GM19463 (cell line): ENCODE measurements at regions not wholly inside any gene's neighbourhood (a gene's known extent, or its start where the extent isn't known, plus 50 kb on each side); places are given as distances from the start of the nearest gene placed in this dataset.

Source experiments
- ATAC-seq: cut with Tn5 transposase; IDR thresholded peaks from one replicate; pipeline ENCODE4 v1.9.1; 2021; ENCODE audit warnings: mild to moderate bottlenecking, moderate library complexity; ENCODE audit not compliant: unreplicated experiment

- ATAC-seq = no peak
Observed at GRCh38 chr7:46357851-46358250, 436.8 kb upstream of the IGFBP3 start.

DNA sequence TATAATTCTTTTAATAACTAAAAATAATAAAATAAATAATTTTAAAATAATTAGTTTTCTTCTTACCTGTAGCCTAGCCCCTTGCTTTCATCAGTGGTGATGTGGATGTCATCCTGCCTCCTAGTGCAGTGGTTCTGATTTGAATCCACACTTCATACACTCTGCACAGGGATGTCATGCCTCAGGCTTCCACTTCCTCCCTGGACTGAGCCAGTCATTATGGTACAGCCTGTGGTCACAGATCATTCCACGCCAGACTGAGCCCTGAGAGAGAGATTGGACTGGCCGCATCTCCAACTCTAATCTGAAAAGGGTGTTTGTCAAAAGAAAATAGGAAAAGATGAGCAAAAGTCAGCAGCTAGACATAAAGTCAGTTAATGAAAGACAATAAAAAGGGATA, 436.2 kb upstream of the IGFBP3 start:
- peak; percentile 44 for ATAC-seq

DNA sequence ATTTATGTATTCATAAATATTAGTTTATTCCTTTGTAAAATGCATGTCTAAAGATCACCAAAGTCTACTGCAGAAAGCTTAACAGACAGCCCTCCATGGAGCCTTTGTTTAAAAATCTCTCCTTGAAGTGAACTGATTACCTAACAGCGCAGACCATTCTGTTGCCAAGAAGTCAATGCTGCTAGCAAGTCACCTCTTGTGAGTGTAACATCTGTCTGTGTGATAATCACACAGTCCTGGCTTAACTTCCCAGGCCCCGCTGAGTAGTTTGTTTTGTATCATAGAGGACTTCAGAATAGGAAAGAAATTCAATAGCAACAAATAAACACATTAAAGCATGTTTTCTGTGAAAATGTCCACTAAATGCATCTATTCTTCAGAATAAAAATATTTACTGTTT, 435.3 kb upstream of the IGFBP3 start:
- ATAC-seq = no peak

DNA sequence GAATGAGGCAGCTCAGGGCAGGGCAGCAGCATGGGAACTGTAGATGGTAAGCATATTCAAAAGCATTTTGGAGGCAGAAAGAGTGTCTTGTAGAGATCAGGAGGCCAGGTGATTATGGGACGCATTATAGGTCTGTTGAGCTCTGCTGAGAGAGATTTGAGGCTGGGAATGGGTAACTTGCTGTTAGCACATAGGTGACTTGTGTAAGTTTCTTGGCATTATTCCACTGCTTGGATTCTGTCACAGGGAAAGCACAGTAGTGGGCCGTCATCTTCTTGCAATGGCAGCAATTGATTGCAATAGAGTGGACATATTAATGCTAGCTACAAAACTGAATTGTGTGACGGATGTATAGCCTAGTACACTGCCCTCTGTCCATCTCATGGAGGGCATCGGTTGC, 434.3 kb upstream of the IGFBP3 start:
- no peak for ATAC-seq

- ATAC-seq = no peak
Observed at GRCh38 chr7:46352004-46352954, 431.2 kb upstream of the IGFBP3 start.

GRCh38 chr7:46349490-46349889, 428.4 kb upstream of the IGFBP3 start:
- ATAC-seq = no peak

DNA sequence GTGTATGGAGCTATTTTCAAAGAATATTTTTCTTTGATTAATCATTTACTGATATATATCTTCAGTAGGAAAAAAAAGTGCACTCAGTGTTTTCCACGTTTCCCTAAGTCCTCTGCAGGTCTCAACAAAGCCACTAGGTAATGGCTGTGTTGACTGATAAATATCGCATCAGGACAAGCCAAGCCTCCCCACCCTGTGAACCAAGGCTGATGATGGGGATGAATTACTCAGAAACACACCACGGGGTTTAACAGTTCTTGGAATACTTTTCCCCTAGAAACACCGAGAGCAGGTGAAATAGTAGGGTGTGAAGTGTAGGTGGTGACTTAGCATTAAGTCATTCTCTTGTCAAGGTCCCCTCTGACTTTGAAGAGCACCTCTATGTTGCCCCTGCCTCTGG, 423.5 kb upstream of the IGFBP3 start:
- no peak for ATAC-seq

DNA sequence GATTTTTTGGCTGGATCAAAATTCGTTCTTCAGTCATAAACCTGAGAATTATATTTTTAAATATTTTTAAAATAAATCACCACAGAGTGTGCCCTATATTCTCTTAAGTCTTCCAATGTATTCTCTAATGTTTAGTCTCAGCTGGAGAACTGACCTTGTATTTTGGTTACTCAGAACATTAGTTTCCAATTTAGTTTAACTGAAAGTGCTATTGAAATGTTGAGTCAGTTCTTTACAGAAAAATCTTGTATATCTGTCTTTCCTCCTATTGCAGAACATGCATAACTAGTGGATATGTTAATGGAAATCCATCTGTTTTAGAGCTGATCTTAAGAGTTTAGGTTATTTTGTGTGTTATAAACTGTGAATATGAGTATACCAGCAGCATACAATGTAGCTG, 422.7 kb upstream of the IGFBP3 start:
- no peak for ATAC-seq

DNA sequence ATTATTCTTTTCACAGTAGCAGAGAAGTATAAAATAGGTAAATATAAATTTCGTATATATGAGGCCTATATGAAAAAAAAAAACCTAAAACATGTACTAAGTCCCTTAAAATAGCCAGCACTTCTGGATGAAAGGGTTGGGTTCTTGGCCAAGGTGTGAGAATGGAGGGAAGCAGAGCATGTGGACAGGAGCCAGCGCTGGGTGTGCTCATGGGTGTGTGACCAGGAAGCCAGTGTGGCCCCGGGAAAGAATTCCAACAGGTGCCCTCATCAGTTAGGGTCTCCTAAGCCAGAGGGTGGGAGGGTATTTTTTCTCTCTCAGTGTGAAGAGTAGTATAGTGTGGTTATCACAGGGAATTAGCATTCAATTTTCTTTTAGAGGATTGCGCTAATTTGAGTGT, 401.9 kb upstream of the IGFBP3 start:
- ATAC-seq = no peak

GRCh38 chr7:46321556-46322205, 400.6 kb upstream of the IGFBP3 start:
- no peak for ATAC-seq

GRCh38 chr7:46320956-46321355, 399.9 kb upstream of the IGFBP3 start:
- no peak for ATAC-seq

- ATAC-seq = no peak
Observed at GRCh38 chr7:46319841-46320240, 398.8 kb upstream of the IGFBP3 start.

- ATAC-seq = no peak
Observed at GRCh38 chr7:46318276-46318675, 397.2 kb upstream of the IGFBP3 start.

DNA sequence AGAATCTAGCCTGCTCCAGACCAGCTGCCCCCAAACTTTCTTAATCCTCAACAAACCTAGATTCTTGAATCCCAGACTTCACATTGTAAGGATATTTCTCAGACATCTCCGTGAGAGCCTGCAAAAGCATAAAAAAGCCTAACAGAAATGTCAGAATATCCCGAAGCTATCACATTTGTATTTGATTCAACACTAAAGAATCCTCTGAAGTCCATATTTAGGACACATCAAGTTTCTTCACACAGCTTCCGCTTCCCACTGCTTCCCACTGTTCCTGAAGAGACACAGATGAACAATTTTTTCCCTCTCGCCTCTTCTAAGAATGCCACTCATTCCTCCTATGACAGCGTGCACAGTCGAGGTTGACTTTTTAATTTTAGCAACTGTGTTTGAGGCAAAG, 396.2 kb upstream of the IGFBP3 start:
- no peak for ATAC-seq

GRCh38 chr7:46315891-46316290, 394.8 kb upstream of the IGFBP3 start:
- no peak for ATAC-seq

DNA sequence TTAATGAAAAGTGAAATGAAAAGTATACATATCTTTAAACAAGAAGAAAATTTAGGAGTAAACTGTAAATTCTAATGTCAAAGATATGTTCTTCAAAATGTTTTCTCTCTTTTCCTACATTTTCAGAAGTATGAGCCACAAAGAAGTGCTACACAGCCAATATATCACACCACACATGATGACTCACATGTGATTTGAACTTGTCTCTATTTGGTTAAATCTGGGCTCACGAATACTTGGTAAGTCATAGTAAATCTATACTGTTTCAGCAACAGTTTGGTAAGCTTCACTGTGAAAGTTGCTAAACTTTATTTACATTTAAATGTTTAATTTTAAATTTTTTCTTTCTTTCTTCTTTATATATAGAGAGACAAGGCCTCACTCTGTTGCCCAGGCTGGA, 380.6 kb upstream of the IGFBP3 start:
- no peak for ATAC-seq

DNA sequence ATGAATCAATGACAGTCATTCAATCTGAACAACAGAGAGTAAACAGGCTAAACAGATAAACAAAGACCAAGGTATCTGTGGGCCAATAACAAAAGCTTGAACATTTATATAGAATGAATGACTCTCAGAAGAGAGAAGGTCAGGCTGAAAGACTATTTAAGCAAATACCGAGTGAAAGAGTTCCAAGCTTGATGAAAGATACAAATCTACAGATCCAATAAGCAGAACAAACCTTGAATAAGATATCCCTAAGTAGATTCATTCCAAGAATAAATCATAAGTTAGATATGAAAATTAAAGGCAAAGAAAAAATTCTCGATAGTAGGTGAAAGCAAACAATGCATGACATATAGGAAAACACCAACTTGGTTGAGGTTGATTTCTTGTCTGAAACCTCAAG, 376.4 kb upstream of the IGFBP3 start:
- no peak for ATAC-seq

DNA sequence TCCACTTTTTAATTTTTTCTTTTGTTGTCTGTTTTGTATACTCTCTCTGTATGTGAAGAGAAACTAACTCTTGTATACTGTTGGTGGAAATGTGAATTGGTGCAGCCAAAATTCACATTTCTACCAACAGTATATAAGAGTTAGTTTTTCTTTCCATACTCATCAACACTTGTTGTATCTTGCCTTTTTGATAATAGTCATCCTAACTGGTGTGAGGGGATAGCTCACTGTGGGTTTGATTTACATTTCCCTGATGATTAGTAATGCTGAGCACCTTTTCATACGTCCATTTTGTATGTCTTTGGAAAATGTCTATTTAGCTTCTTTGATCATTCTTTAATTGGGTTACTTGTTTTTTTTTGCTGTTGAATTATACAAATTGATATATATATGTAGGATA, 375.5 kb upstream of the IGFBP3 start:
- ATAC-seq = no peak

- ATAC-seq = no peak
Observed at GRCh38 chr7:46294381-46294780, 373.3 kb upstream of the IGFBP3 start.

DNA sequence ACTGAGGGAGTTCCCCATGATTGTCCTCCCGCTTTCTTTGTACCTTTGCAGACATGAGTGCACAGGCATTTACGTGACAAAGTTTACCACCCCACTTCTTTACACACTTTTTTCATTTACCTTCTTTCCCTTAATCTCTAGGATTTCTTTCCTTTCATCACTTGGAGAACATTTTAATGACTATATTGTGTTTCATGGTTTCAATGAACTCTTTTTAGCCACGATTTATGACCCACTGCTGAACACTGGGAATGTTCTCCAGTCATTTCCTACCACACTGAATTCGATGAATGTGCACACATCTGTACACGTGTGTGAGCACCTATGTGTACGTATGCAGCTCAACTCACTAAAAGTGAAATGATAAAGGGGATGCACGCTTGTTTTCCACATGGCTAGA, 371.7 kb upstream of the IGFBP3 start:
- ATAC-seq = no peak

DNA sequence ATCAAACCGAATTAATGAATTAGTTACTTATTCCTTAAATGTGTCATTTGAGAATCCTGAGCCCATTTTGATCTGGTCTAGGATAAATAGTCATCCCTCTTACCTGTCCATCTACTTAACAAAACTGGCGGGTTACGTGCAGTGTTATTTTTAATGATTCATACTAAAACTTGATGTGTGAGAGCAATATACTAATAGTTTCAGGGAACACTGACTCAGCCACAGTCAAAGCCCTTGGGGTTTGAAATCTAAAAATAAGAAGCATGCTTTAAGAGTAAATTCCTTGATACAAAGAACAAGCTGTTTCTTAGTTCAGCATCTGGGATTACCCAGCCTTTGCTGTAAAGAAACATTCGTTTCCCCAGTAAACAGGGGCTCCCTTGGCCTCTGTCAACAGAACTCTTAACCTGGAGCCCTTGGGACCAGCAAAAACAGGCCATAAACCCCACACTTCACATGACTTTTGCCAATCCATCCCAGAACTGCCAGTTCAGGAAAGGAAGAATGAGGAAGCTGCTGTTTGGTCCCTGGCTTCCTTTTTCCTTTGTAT, 370.6 kb upstream of the IGFBP3 start:
- peak; percentile 49 for ATAC-seq

DNA sequence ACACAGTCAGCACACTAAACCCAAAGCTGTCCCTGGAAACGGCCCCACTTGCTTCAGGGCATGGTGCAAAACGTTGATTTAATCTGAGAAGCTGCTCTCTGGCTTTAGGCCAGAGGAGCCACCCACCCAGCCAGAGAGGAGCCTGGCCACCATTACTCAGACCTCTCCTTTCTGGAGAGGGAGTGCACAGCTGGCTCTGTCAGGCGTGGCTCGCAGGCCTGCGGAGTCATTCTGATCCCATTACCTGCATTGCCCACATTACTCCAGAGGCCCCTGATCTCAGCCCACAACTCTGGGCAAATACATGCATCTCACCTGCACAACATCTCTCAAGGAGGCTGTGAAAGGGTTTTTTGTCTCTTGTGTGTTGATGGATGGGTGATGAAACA, 370.0 kb upstream of the IGFBP3 start:
- peak; percentile 78 for ATAC-seq
